Gastroesophageal sphincter (tissue), 3 donors: ENCODE measurements at regions not wholly inside any gene's neighbourhood (a gene's known extent, or its start where the extent isn't known, plus 50 kb on each side); places are given as distances from the start of the nearest gene placed in this dataset.
"Not testable (repeated sequence)": the region's sequence is repeated elsewhere in the genome, so short reads cannot be mapped to it uniquely, and the experiment has no call there.

Experiments
- CTCF ChIP-seq, 4 experiments: fragments of 200-600 bp in 2 of 4; fragments of 450-650 bp in 2 of 4; sonication (generic) in 1 of 4; IDR thresholded peaks; one replicate each; pipeline ENCODE4 v1.5.1; 2017 to 2019; ENCODE audit warnings: antibody characterized with exemption in 4 of 4, mild to moderate bottlenecking in 2 of 4, moderate library complexity in 2 of 4
- POLR2AphosphoS5 ChIP-seq: sonication (generic); formaldehyde crosslinking; IDR thresholded peaks from one replicate; pipeline ENCODE4 v1.6.1; 2017; ENCODE audit warnings: antibody characterized with exemption

GRCh38 chr3:68485845-68486244 lies 446.5 kb downstream of the TAFA4 start:
- not testable (repeated sequence) for TF ChIP-seq POLR2AphosphoS5; CTCF (IDR thresholded peaks at IDR 0.05)
